AG09309 (cell line): ENCODE measurements at regions not wholly inside any gene's neighbourhood (a gene's known extent, or its start where the extent isn't known, plus 50 kb on each side); places are given as distances from the start of the nearest gene placed in this dataset.
"Not testable (repeated sequence)": the region's sequence is repeated elsewhere in the genome, so short reads cannot be mapped to it uniquely, and the experiment has no call there.

Source experiments
- DNase-seq: peaks from one replicate; pipeline ENCODE4 v3.0.0-alpha.2; 2010; ENCODE audit warnings: low read depth
- H3K4me3 ChIP-seq: 2 replicates; pipeline ENCODE4 v1.5.1; 2011; ENCODE audit warnings: mild to moderate bottlenecking, low read depth, low read length, moderate library complexity; ENCODE audit not compliant: control insufficient read depth
- TF ChIP-seq, protein P1 (sequence below): IDR thresholded peaks from 2 replicates; pipeline ENCODE4 v1.5.1; 2011; ENCODE audit warnings: mild to moderate bottlenecking, low read depth, low read length, inconsistent platforms; ENCODE audit not compliant: insufficient read depth, control insufficient read depth; ENCODE audit errors: missing control alignments

DNA sequence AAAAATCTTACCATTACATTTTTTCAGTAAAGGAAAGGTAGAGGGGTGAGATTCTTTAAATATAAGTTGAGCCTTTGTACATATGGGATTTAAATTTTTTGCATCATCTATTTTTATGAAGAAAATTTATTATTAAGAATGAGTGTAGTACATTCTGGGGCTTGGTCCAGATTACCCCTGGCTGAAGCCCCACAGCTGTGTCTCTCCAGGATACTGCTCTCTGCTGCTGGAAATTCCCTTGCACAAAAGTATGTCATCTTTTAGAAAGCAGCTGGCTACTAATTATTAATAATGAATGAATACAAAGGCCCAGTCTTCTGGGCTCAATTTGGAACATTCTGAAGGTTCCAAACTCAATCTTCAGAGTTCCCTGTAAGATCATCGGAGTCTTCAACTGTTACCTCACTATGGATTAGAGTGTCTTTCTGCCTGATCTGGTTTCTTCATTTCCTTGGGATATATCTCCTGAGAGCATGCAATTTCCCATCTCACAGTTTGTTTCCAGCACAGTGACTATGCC is 428.6 kb upstream of the BRINP3 start:
- TF ChIP-seq, protein P1, sequence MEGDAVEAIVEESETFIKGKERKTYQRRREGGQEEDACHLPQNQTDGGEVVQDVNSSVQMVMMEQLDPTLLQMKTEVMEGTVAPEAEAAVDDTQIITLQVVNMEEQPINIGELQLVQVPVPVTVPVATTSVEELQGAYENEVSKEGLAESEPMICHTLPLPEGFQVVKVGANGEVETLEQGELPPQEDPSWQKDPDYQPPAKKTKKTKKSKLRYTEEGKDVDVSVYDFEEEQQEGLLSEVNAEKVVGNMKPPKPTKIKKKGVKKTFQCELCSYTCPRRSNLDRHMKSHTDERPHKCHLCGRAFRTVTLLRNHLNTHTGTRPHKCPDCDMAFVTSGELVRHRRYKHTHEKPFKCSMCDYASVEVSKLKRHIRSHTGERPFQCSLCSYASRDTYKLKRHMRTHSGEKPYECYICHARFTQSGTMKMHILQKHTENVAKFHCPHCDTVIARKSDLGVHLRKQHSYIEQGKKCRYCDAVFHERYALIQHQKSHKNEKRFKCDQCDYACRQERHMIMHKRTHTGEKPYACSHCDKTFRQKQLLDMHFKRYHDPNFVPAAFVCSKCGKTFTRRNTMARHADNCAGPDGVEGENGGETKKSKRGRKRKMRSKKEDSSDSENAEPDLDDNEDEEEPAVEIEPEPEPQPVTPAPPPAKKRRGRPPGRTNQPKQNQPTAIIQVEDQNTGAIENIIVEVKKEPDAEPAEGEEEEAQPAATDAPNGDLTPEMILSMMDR = no peak
- no peak overlapping the region for H3K4me3 ChIP-seq
- no peak for DNase-seq

- H3K4me3 ChIP-seq = no peak overlapping the region
- TF ChIP-seq, protein P1 = no peak
- no peak for DNase-seq
Measured at GRCh38 chr1:190908246-190908645, 430.6 kb upstream of the BRINP3 start.

- no peak overlapping the region for H3K4me3 ChIP-seq
- TF ChIP-seq, protein P1 = no peak
- DNase-seq = no peak
Measured at GRCh38 chr1:190908691-190909090, 431.0 kb upstream of the BRINP3 start.

DNA sequence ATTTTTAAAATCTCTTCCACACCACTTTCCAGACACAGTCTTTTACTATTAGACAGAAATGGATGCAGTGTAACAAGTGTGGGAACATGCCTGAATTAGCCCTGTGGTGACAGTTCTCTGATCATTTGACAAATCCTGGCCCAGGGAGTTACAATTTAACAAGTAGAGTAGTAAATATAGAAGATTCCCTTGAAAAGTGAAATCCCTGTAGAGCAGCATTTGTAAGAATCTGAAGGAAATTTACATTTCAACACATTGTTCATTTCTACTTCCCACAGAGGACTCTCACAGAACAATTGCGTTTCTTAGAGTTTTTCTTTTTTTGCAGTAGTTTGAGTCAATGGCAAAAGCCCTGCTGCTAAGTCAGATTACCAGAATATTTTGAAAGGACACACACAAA is 458.3 kb upstream of the BRINP3 start:
- TF ChIP-seq, protein P1 = no peak
- H3K4me3 ChIP-seq = no peak overlapping the region
- DNase-seq = no peak

GRCh38 chr1:190936337-190936736 is 458.7 kb upstream of the BRINP3 start:
- no peak overlapping the region for H3K4me3 ChIP-seq
- DNase-seq = no peak
- TF ChIP-seq, protein P1 = no peak

GRCh38 chr1:190940951-190941350 is 463.3 kb upstream of the BRINP3 start:
- no peak for DNase-seq
- no peak overlapping the region for H3K4me3 ChIP-seq
- TF ChIP-seq, protein P1 = no peak

GRCh38 chr1:190942475-190942874 is 464.8 kb upstream of the BRINP3 start:
- DNase-seq = no peak
- no peak overlapping the region for H3K4me3 ChIP-seq
- TF ChIP-seq, protein P1 = no peak

DNA sequence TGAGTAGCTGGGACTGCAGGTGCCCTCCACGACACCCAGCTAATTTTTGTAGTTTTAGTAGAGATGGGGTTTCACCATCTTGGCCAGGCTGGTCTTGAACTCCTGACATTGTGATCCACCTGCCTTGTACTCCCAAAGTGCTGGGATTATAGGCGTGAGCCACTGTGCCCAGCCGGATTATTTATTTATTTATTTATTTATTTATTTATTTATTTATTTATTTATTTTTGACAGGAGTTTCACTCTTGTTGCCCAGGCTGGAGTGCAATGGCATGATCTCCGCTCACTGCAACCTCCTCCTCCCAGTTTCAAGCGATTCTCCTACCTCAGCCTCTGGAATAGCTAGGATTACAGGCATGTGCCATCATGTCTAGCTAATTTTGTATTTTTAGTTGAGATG is 466.1 kb upstream of the BRINP3 start:
- H3K4me3 ChIP-seq, DNase-seq: not testable (repeated sequence)
